Endothelial cell (in vitro differentiated cells): ENCODE measurements at regions not wholly inside any gene's neighbourhood (a gene's known extent, or its start where the extent isn't known, plus 50 kb on each side); places are given as distances from the start of the nearest gene placed in this dataset.

ENCODE experiments used
- DNase-seq: peaks from one replicate; pipeline ENCODE4 v3.0.0; 2021; ENCODE audit warnings: low spot score
- H3K27ac Mint-ChIP-seq: one replicate; pipeline ENCODE4 v1.8.0; 2021; ENCODE audit warnings: mixed read lengths, inconsistent platforms; ENCODE audit not compliant: unreplicated experiment
- H3K27me3 Mint-ChIP-seq: one replicate; pipeline ENCODE4 v1.8.0; 2021; ENCODE audit warnings: mild to moderate bottlenecking, moderate library complexity, mixed read lengths, inconsistent platforms; ENCODE audit not compliant: unreplicated experiment
- H3K36me3 Mint-ChIP-seq: one replicate; pipeline ENCODE4 v1.8.0; 2021; ENCODE audit warnings: mild to moderate bottlenecking, low read depth, mixed read lengths, inconsistent platforms; ENCODE audit not compliant: unreplicated experiment
- H3K4me1 Mint-ChIP-seq: one replicate; pipeline ENCODE4 v1.8.0; 2021; ENCODE audit warnings: mild to moderate bottlenecking, mixed read lengths, inconsistent platforms; ENCODE audit not compliant: unreplicated experiment
- H3K4me3 Mint-ChIP-seq: one replicate; pipeline ENCODE4 v1.8.0; 2021; ENCODE audit warnings: mild to moderate bottlenecking, mixed read lengths, inconsistent platforms; ENCODE audit not compliant: unreplicated experiment
- H3K9me3 Mint-ChIP-seq: one replicate; pipeline ENCODE4 v1.8.0; 2021; ENCODE audit warnings: mixed read lengths, inconsistent platforms; ENCODE audit not compliant: unreplicated experiment
- TF ChIP-seq, protein P1 (sequence below): fragments of 200-600 bp; sonication (generic); IDR thresholded peaks from one replicate; pipeline ENCODE4 v1.5.0; 2021; ENCODE audit warnings: antibody characterized with exemption; ENCODE audit not compliant: unreplicated experiment

GRCh38 chr18:60053747-60054304, 154.0 kb downstream of the PMAIP1 start:
- H3K36me3 Mint-ChIP-seq = no peaks in the 10 kb centered on the region
- H3K27ac Mint-ChIP-seq = no peak overlapping the region
- H3K9me3 Mint-ChIP-seq = no peaks in the 10 kb centered on the region
- DNase-seq = no peak
- no peaks in the 10 kb centered on the region for H3K27me3 Mint-ChIP-seq
- TF ChIP-seq, protein P1, sequence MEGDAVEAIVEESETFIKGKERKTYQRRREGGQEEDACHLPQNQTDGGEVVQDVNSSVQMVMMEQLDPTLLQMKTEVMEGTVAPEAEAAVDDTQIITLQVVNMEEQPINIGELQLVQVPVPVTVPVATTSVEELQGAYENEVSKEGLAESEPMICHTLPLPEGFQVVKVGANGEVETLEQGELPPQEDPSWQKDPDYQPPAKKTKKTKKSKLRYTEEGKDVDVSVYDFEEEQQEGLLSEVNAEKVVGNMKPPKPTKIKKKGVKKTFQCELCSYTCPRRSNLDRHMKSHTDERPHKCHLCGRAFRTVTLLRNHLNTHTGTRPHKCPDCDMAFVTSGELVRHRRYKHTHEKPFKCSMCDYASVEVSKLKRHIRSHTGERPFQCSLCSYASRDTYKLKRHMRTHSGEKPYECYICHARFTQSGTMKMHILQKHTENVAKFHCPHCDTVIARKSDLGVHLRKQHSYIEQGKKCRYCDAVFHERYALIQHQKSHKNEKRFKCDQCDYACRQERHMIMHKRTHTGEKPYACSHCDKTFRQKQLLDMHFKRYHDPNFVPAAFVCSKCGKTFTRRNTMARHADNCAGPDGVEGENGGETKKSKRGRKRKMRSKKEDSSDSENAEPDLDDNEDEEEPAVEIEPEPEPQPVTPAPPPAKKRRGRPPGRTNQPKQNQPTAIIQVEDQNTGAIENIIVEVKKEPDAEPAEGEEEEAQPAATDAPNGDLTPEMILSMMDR = no peak
- H3K4me3 Mint-ChIP-seq = no peak overlapping the region
- H3K4me1 Mint-ChIP-seq = no peaks in the 10 kb centered on the region

GRCh38 chr18:60050821-60051220, 151.0 kb downstream of the PMAIP1 start:
- Mint-ChIP-seq H3K4me3 (no peak overlapping the region), H3K36me3 (no peaks in the 10 kb centered on the region), H3K4me1 (no peaks in the 10 kb centered on the region), H3K27me3 (no peaks in the 10 kb centered on the region), H3K9me3 (no peaks in the 10 kb centered on the region), H3K27ac (no peak overlapping the region)
- TF ChIP-seq, protein P1 = no peak
- DNase-seq = no peak

- no peaks in the 10 kb centered on the region for H3K27me3 Mint-ChIP-seq
- H3K9me3 Mint-ChIP-seq = no peaks in the 10 kb centered on the region
- DNase-seq = no peak
- H3K36me3 Mint-ChIP-seq = no peaks in the 10 kb centered on the region
- no peak overlapping the region for H3K27ac Mint-ChIP-seq
- no peak overlapping the region for H3K4me3 Mint-ChIP-seq
- TF ChIP-seq, protein P1 = no peak
- H3K4me1 Mint-ChIP-seq = no peaks in the 10 kb centered on the region
These were observed 149.4 kb downstream of the PMAIP1 start for GRCh38 chr18:60049172-60049571.

DNA sequence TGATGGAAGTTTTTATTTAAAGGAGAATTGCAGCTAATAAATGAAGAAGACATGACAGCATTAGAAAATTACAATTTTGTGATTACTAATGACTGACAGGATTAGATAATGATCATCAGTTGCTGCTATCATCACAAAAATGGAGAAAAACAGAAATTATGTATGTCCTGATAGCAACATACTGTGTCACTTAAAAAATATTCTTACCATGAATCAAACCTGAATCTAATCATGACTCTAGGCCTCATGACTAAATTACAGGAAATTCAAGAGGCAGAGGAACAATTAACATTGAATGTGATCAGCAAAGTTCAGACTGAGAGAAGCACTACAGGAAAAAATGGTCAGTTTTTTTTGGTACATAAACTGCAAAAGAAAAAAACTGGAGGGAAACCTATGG, 147.8 kb downstream of the PMAIP1 start:
- TF ChIP-seq, protein P1 = no peak
- no peak overlapping the region for H3K4me3 Mint-ChIP-seq
- no peak for DNase-seq
- no peak overlapping the region for H3K27ac Mint-ChIP-seq
- H3K4me1 Mint-ChIP-seq = no peaks in the 10 kb centered on the region
- H3K9me3 Mint-ChIP-seq = no peaks in the 10 kb centered on the region
- H3K36me3 Mint-ChIP-seq = no peaks in the 10 kb centered on the region
- no peaks in the 10 kb centered on the region for H3K27me3 Mint-ChIP-seq

- H3K27me3 Mint-ChIP-seq = no peaks in the 10 kb centered on the region
- H3K36me3 Mint-ChIP-seq = no peaks in the 10 kb centered on the region
- no peaks in the 10 kb centered on the region for H3K9me3 Mint-ChIP-seq
- DNase-seq = no peak
- H3K4me1 Mint-ChIP-seq = no peaks in the 10 kb centered on the region
- no peak overlapping the region for H3K4me3 Mint-ChIP-seq
- no peak overlapping the region for H3K27ac Mint-ChIP-seq
- TF ChIP-seq, protein P1 = no peak
These were observed 144.7 kb downstream of the PMAIP1 start for GRCh38 chr18:60044290-60045006.
